ENCODE measurements at regions not wholly inside any gene's neighbourhood (a gene's known extent, or its start where the extent isn't known, plus 50 kb on each side); places are given as distances from the start of the nearest gene placed in this dataset.

DNA sequence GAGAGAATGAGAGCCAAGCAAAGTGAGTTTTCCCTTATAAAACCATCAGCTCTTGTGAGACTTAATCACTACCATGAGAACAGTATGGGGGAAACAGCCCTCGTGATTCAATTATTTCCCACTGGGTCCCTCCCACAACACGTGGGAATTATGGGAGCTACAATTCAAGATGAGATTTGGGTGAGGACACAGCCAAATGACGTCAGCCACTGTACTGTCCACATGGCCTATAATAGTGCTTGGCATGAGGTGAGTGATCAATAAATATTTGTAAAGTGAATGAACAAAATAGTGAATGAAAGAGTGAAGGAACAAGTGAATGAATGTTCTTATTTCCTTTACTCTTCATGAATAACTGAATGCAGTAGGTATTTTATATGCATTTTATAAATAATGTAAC lies 199.1 kb upstream of the GOT2 start:
- Histone ChIP-seq H3K27ac (ENCODE audit: extremely low read length, insufficient read depth, low read length) (no peak overlapping the region), H3K4me3 (replicated peaks in 1 of 3; ENCODE audit: insufficient read depth in 1 of 3, low read depth in 2 of 3, low read length in 3 of 3) (no peak overlapping the region), H4K20me1 (ENCODE audit: insufficient read depth, low read length) (no peaks in the 10 kb centered on the region), H3K79me2 (ENCODE audit: insufficient read depth, low read length) (no peaks in the 10 kb centered on the region), H3K4me2 (ENCODE audit: low read depth, low read length) (no peak overlapping the region), H3K9me3 (ENCODE audit: low read length) (no peaks in the 10 kb centered on the region), H3K27me3 (ENCODE audit: control insufficient read depth in 1 of 2, insufficient read depth in 2 of 2, low read length in 2 of 2) (no peaks in the 10 kb centered on the region), H3K9ac (ENCODE audit: insufficient read depth, low read depth, low read length) (no peak overlapping the region), H2AFZ (ENCODE audit: low read length) (no peak overlapping the region), H3K4me1 (ENCODE audit: insufficient read depth, low read length) (no peaks in the 10 kb centered on the region), H3K36me3 (replicated peaks in 1 of 2; ENCODE audit: control insufficient read depth in 1 of 2, insufficient read depth in 2 of 2, low read length in 2 of 2) (no peaks in the 10 kb centered on the region)
- 0% methylated on average over 3 of the region's 3 CpGs for WGBS (ENCODE audit: low lambda C conversion rate)
- no TSS peak for BruUV-seq (replicated peaks)
- TF ChIP-seq HNRNPL (IDR thresholded peaks at IDR 0.05; ENCODE audit: low read depth, low read length) (no peak), ZNF816 (CRISPR knock-in tag; IDR thresholded peaks at IDR 0.05; ENCODE audit: borderline replicate concordance) (no peak), CREB1 (IDR thresholded peaks at IDR 0.05) (peak; percentile 79), CREB1 (CRISPR knock-in tag; IDR thresholded peaks at IDR 0.05) (no peak), ZBTB20 (CRISPR knock-in tag; IDR thresholded peaks at IDR 0.05; ENCODE audit: borderline replicate concordance, low read depth) (no peak), ATF7 (IDR thresholded peaks at IDR 0.05) (peak; percentile 81), ATF7 (CRISPR knock-in tag; IDR thresholded peaks at IDR 0.05) (no peak), U2AF2 (IDR thresholded peaks at IDR 0.05; ENCODE audit: low read depth, low read length) (no peak), ZNF367 (CRISPR knock-in tag; IDR thresholded peaks at IDR 0.05; ENCODE audit: borderline replicate concordance) (no peak), BORCS8-MEF2B (CRISPR knock-in tag; IDR thresholded peaks at IDR 0.05) (no peak), RNF219 (CRISPR knock-in tag; IDR thresholded peaks at IDR 0.05) (no peak), HNF4G (IDR thresholded peaks at IDR 0.05; ENCODE audit: borderline replicate concordance, low read depth, low read length) (no peak), HNF4G (CRISPR knock-in tag; IDR thresholded peaks at IDR 0.05; ENCODE audit: borderline replicate concordance, low read depth) (no peak), PAWR (CRISPR knock-in tag; IDR thresholded peaks at IDR 0.05; ENCODE audit: borderline replicate concordance) (no peak), MTERF4 (CRISPR knock-in tag; IDR thresholded peaks at IDR 0.05) (no peak), ZNF557 (CRISPR knock-in tag; IDR thresholded peaks at IDR 0.05) (no peak), MXD1 (CRISPR knock-in tag; IDR thresholded peaks at IDR 0.05) (no peak), SOX13 (IDR thresholded peaks at IDR 0.05) (no peak), SOX13 (CRISPR knock-in tag; conservative IDR thresholded peaks at IDR 0.05 in 1 of 2, IDR thresholded peaks at IDR 0.05 in 1 of 2) (no peak), MNT (IDR thresholded peaks at IDR 0.05) (0 out of 2 replicates have a peak, but pooled peaks have one; percentile 5)
- in situ Hi-C loops (cut with HindIII; ENCODE audit: extremely low pct_ligation_motif_present, low pct_unique_long_range_greater_than_20kb) = no loop called here
- ATAC-seq (no peak), DNase-seq (ENCODE audit: low spot score) (no peak), FAIRE-seq (no peak)
- intact Hi-C loops (cut with micrococcal nuclease; ENCODE audit: unreplicated experiment) = no loop called here
- POLR2A ChIA-PET = no interaction called here
- CTCF ChIA-PET (ENCODE audit: low intra/inter-chr PET ratio, low total read pairs) = no interaction called here

Data from HepG2 (cell line).